Endodermal cell (in vitro differentiated cells): ENCODE measurements at regions not wholly inside any gene's neighbourhood (a gene's known extent, or its start where the extent isn't known, plus 50 kb on each side); places are given as distances from the start of the nearest gene placed in this dataset.
A peak's percentile ranks its signal among the peaks of the same experiment; 100 is the strongest.
"Not testable (repeated sequence)": the region's sequence is repeated elsewhere in the genome, so short reads cannot be mapped to it uniquely, and the experiment has no call there.

Experiments used
- DNase-seq: peaks from one replicate; pipeline ENCODE4 v3.0.0-alpha.2; 2017
- H3K27ac ChIP-seq: 2 replicates; pipeline ENCODE4 v1.5.1; 2013; ENCODE audit warnings: mild to moderate bottlenecking, low read depth, low read length, moderate library complexity
- H3K27me3 ChIP-seq: 2 replicates; pipeline ENCODE4 v1.6.1; 2013; ENCODE audit warnings: mild to moderate bottlenecking, low read length, moderate library complexity; ENCODE audit not compliant: insufficient read depth, control insufficient read depth, poor library complexity, severe bottlenecking
- H3K36me3 ChIP-seq: 2 replicates; pipeline ENCODE4 v1.7.0; 2013; ENCODE audit warnings: mild to moderate bottlenecking, low read length, moderate library complexity; ENCODE audit not compliant: control insufficient read depth, insufficient read depth
- H3K4me1 ChIP-seq: one replicate; pipeline ENCODE4 v1.7.0; 2013; ENCODE audit warnings: low read length; ENCODE audit not compliant: control insufficient read depth, insufficient read depth
- H3K4me3 ChIP-seq: 2 replicates; pipeline ENCODE4 v1.5.1; 2013; ENCODE audit warnings: mild to moderate bottlenecking, low read length, moderate library complexity
- H3K9ac ChIP-seq: 2 replicates; pipeline ENCODE4 v1.6.1; 2013; ENCODE audit warnings: mild to moderate bottlenecking, low read length, moderate library complexity; ENCODE audit not compliant: poor library complexity, severe bottlenecking; ENCODE audit errors: extremely low read depth
- H3K9me3 ChIP-seq: 2 replicates; pipeline ENCODE4 v1.6.1; 2013; ENCODE audit warnings: mild to moderate bottlenecking, low read length, moderate library complexity; ENCODE audit not compliant: control insufficient read depth
- H3K27ac Mint-ChIP-seq: 2 replicates; pipeline ENCODE4 v1.8.0; 2020; ENCODE audit warnings: mixed read lengths
- H3K27me3 Mint-ChIP-seq: 2 replicates; pipeline ENCODE4 v1.8.0; 2021; ENCODE audit warnings: mild to moderate bottlenecking, mixed read lengths; ENCODE audit not compliant: insufficient read depth
- H3K36me3 Mint-ChIP-seq: 2 replicates; pipeline ENCODE4 v1.8.0; 2020; ENCODE audit warnings: low read depth, mixed read lengths
- H3K4me1 Mint-ChIP-seq: 2 replicates; pipeline ENCODE4 v1.8.0; 2020; ENCODE audit warnings: mixed read lengths
- H3K4me3 Mint-ChIP-seq: 2 replicates; pipeline ENCODE4 v1.8.0; 2020; ENCODE audit warnings: mild to moderate bottlenecking, moderate library complexity, mixed read lengths
- H3K9me3 Mint-ChIP-seq: 2 replicates; pipeline ENCODE4 v1.8.0; 2020; ENCODE audit warnings: mild to moderate bottlenecking, mixed read lengths
- CTCF ChIP-seq: fragments of 200-600 bp; sonication (generic); conservative IDR thresholded peaks from 2 replicates; pipeline ENCODE4 v1.5.0; 2021; ENCODE audit warnings: antibody characterized with exemption, mild to moderate bottlenecking
- WGBS, 2 experiments: methylation state at CpG; one replicate each; pipeline versions ENCODE4 v1.1.5 to v1.1.7; 2013; ENCODE audit warnings: missing lambda C conversion rate in 2 of 2, mixed read lengths in 1 of 2; ENCODE audit not compliant: insufficient coverage in 1 of 2, insufficient read length in 1 of 2; 5-methylcytosine and 5-hydroxymethylcytosine counted together

- no peak overlapping the region for H3K27ac Mint-ChIP-seq
- no peak overlapping the region for H3K4me3 Mint-ChIP-seq
- 87 to 92% methylated on average over 4 to 5 of the region's 5 CpGs for WGBS, 2 experiments
- H3K27me3 Mint-ChIP-seq: no peaks in the 10 kb centered on the region
- Histone ChIP-seq H3K27ac (no peak overlapping the region), H3K9me3 (no peaks in the 10 kb centered on the region), H3K27me3 (no peaks in the 10 kb centered on the region), H3K36me3 (no peaks in the 10 kb centered on the region), H3K4me1 (no peaks in the 10 kb centered on the region), H3K9ac (no peak overlapping the region), H3K4me3 (no peak overlapping the region)
- peaks cover 6% of the 10 kb centered on the region for H3K36me3 Mint-ChIP-seq
- DNase-seq: no peak
- no peaks in the 10 kb centered on the region for H3K4me1 Mint-ChIP-seq
- H3K9me3 Mint-ChIP-seq: peaks cover 15% of the 10 kb centered on the region
- no peak for TF ChIP-seq CTCF
Measured at GRCh38 chr3:165920984-165921383, 83.8 kb upstream of the BCHE start.

- no peaks in the 10 kb centered on the region for H3K36me3 ChIP-seq
- H3K27me3 ChIP-seq: no peaks in the 10 kb centered on the region
- peak overlapping the region; percentile 62 for H3K4me3 Mint-ChIP-seq
- H3K9me3 ChIP-seq: no peaks in the 10 kb centered on the region
- H3K27ac ChIP-seq: no peak overlapping the region
- no peak overlapping the region for H3K4me3 ChIP-seq
- H3K36me3 Mint-ChIP-seq: peaks cover 6% of the 10 kb centered on the region
- no peak overlapping the region for H3K9ac ChIP-seq
- no peaks in the 10 kb centered on the region for H3K4me1 ChIP-seq
- H3K9me3 Mint-ChIP-seq: peaks cover 21% of the 10 kb centered on the region
- H3K27me3 Mint-ChIP-seq: no peaks in the 10 kb centered on the region
- no peak for TF ChIP-seq CTCF
- WGBS, 2 experiments: 100% methylated on average over 3 of the region's 4 CpGs; no CpG with 5 or more reads in 1 of the 2 experiments
- DNase-seq: no peak
- no peak overlapping the region for H3K27ac Mint-ChIP-seq
- H3K4me1 Mint-ChIP-seq: no peaks in the 10 kb centered on the region
Measured at GRCh38 chr3:165919284-165919683, 82.1 kb upstream of the BCHE start.

- no peak for DNase-seq
- Mint-ChIP-seq H3K4me1 (no peaks in the 10 kb centered on the region), H3K9me3 (peaks cover 20% of the 10 kb centered on the region), H3K4me3 (peak overlapping the region; percentile 62), H3K27ac (peak overlapping the region; percentile 48), H3K36me3 (peaks cover 4% of the 10 kb centered on the region), H3K27me3 (no peaks in the 10 kb centered on the region)
- no peaks in the 10 kb centered on the region for H3K9me3 ChIP-seq
- no peaks in the 10 kb centered on the region for H3K36me3 ChIP-seq
- no peaks in the 10 kb centered on the region for H3K27me3 ChIP-seq
- no peak overlapping the region for H3K9ac ChIP-seq
- no peak overlapping the region for H3K4me3 ChIP-seq
- 95 to 100% methylated on average over 16 to 23 of the region's 23 CpGs for WGBS, 2 experiments
- H3K4me1 ChIP-seq: no peaks in the 10 kb centered on the region
- no peak overlapping the region for H3K27ac ChIP-seq
- TF ChIP-seq CTCF: no peak
Measured at GRCh38 chr3:165918657-165918979, 81.4 kb upstream of the BCHE start.

GRCh38 chr3:165917938-165918656 lies 80.9 kb upstream of the BCHE start:
- H3K27me3 ChIP-seq, H3K27me3 Mint-ChIP-seq, H3K9ac ChIP-seq, H3K36me3 Mint-ChIP-seq, H3K36me3 ChIP-seq, DNase-seq, H3K4me1 Mint-ChIP-seq, H3K4me1 ChIP-seq, H3K4me3 ChIP-seq, H3K9me3 ChIP-seq, H3K27ac ChIP-seq: not testable (repeated sequence)
- 95 to 96% methylated on average over 4 to 24 of the region's 24 CpGs for WGBS, 2 experiments
- Mint-ChIP-seq H3K27ac (peak overlapping the region; percentile 35), H3K4me3 (peak overlapping the region; percentile 62), H3K9me3 (peaks cover 20% of the 10 kb centered on the region)

- H3K4me1 Mint-ChIP-seq, H3K9ac ChIP-seq, H3K9me3 ChIP-seq, H3K27ac Mint-ChIP-seq, H3K27ac ChIP-seq, H3K4me1 ChIP-seq, H3K27me3 ChIP-seq, H3K4me3 Mint-ChIP-seq, DNase-seq, H3K36me3 ChIP-seq, H3K4me3 ChIP-seq, H3K36me3 Mint-ChIP-seq, H3K27me3 Mint-ChIP-seq: not testable (repeated sequence)
- H3K9me3 Mint-ChIP-seq: peaks cover 20% of the 10 kb centered on the region
Measured at GRCh38 chr3:165915104-165915503, 77.9 kb upstream of the BCHE start.
